Suppressor macrophage treated with lipopolysaccharide for 4 hours (primary cell): ENCODE measurements at regions not wholly inside any gene's neighbourhood (a gene's known extent, or its start where the extent isn't known, plus 50 kb on each side); places are given as distances from the start of the nearest gene placed in this dataset.

Experiments
- DNase-seq: peaks from one replicate; pipeline ENCODE4 v3.0.0-alpha.2; 2020

DNA sequence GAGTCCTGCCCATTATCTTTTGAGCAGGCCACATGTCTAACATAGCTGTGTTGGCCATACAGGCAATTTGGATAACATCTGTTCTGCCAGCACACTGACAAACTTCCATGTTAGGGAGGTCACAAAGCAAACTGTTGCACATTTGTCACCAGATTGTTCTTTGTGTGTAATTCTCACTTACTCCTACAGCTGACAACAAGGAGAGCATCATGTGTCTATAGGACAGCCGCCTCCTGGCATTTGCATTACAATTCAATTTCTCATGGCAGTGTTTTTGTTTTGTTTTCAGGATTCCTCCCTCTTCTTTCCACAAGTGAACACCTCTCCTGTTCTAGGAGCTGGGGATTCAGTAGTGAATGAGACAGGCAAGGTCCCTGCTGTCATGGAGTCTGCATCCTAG lies 94.3 kb upstream of the LEF1 start:
- DNase-seq = no peak

DNA sequence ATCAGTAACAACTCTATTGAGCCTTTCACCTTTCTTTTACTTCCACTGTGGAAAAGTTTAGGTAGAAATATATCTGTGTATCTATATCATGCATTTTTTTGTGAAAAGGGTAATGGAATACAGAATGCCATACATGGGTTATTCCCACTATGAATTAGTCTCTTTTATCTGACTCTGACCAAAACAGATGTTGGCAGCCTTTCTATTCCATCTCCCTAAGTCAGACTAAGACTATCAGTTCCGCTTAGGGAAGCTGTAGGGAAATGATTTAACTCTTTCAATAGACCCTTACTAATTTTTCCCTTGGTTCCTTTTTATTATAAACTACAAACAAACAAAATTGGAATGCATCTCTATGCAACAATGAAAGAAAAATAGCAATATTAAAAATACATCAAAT lies 92.3 kb upstream of the LEF1 start:
- DNase-seq = no peak

DNA sequence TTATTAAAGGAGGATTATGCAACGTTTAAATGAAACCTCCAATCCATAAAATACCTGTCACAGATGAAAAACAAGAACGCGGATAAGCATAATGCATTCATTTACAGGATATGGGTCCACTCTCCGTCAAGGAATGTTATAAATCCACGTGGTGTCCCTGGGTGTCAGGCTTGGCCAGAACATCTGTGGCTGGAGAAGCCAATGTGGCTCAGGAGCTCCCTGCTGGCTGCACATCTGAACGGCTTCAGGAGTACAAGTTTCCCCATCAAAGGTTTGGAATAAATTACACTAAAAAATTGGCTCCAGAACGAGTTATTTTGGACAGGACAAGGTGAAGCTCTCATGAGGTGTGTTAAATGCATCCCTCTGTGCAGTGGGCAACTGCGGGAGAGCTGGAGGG lies 87.8 kb upstream of the LEF1 start:
- no peak for DNase-seq

DNA sequence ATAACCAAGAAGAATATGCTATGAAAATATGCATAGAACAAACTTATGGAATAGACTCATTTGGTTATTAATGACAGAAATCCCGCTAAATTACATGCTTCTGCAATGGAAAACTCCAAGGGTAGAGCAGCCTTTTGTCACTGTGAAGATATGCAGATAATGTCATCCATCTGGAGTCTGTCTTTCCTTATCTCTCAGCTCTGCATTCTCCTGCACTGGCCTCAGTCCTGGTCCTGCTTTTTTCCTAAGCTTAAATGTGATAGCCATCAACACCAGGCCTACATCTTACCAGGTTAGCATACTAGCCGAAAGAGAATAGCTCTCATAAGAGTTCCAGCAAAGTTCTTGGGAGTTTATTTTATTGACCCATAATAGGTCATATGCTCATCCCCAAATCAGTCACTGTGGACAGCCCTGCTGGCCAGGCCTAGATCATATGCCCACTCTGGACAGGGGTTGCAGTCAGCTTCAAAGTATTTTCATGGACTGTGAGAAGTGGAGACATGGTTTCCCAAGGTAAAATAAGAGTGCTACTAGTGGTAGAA lies 86.5 kb upstream of the LEF1 start:
- no peak for DNase-seq

DNA sequence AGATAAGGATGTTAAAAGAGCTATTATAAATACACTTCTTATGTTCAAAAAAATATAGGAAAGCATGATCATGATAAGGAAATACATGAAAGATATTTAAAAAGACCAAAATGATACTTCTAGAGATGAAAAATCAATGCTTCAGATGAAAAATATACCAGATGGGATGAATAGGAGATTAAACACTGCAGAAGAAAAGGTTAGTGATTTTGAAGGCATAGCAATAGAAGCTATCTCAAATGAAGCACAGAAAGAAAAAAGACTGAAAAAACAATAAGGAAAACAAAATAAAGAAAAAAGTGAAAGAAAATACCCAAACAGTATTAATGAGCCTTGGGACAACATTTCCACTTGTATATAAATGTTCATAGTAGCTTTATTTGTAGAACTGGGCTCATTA lies 80.7 kb upstream of the LEF1 start:
- no peak for DNase-seq

DNA sequence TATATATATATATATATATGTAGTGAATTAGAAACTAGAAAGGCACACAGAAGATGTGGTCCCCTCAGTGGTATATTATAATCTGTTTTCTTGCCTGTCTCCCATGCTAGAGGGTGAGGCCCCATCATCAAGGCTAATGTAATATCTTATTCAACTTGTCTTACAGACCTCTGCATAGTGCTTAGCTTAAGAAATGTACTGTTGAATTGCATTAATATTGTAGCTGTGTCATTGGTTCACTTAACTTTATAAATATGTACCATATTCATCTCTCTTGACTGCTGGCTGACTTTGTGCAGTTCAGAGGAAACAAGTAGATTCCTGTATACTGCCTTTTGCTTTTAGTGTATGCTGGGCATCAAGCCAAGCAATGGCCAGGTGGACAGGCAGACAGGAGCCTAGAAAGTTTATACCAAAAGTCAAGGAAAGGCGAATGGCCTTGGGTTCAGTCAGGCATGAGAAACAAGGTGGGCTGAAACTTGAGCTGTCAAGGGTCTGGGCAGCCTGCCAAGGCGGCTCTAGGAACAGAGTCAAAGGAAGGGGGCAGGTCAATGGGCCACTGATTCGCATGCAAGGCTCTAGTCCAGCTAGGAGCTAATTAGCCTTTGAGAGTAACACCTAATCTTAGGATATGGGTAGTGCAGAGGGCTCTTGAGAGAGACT lies 78.8 kb upstream of the LEF1 start:
- DNase-seq = no peak

DNA sequence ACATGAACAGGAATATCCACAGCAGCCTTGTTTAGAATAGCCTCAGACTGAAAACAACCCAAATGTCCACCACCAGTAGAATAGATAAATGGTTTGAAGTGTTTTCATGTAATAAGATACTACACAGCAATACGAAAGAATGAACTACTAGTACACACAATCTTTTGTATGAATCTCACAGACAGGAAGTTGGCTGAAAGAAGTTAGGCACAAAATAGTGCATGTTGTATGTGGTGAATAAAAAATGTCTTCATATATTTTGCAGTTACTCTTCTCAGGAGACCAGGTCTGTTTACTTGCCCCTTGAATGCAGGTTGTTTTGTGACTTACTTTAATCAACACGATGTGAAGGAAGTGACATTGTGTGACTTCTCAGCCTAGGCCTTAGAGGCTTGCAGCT lies 75.9 kb upstream of the LEF1 start:
- DNase-seq = no peak

DNA sequence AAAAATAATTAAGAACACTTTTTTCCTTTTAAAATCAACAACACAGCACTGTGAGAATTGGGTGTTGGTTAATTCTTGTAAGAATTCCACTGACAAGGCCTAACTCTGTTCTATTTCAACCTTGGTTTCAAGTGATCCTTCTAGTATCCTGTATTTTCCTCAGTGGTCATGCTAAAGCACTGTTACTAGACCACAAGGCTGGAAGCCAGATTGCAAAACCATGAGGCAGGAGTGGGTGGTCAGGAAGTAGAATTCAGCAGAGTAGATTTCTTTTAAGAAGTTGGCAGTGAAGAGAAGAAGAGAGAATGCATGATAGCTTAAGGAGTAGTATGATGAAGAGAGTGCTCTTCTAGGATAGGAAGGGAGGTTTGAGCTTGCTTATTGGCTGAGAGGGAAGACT lies 71.6 kb upstream of the LEF1 start:
- DNase-seq = peak; percentile 3

DNA sequence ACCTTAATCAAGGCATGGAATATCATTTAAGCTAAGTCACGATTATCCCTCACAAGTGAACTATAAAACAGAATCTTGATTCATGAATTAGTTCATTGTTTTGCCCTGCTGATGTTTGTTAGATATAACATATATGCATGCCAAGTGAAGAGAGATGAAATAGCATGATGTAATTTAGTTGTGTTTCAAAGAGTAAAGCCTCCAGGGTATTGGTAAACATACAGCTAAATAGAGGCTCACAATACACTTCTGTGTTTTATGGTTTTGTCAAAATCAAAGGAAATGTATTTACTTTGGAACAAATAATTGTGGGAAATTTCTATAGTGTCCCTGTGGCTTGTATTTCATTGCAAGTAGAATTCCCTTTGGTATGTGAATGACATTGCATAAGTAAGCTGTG lies 69.0 kb upstream of the LEF1 start:
- DNase-seq = no peak

DNA sequence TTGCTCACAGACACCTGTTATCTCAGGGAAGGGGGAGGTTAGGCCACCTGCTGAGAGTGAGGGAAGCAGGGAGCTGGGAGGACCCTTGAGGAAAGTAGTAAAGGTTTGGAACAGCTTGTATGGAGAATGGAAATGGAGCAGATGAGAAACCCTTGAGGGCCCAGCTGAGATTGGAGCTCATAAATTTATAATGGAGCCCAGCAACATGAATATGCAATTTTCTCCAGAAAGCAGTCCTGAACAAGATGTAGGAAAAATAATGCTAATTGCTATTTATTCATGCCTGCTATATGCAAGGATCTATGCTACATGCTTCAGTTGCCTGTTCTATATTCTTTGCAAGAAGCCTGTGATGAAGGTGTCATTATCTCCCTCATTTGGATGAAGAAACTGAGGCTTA lies 67.5 kb upstream of the LEF1 start:
- DNase-seq = no peak

DNA sequence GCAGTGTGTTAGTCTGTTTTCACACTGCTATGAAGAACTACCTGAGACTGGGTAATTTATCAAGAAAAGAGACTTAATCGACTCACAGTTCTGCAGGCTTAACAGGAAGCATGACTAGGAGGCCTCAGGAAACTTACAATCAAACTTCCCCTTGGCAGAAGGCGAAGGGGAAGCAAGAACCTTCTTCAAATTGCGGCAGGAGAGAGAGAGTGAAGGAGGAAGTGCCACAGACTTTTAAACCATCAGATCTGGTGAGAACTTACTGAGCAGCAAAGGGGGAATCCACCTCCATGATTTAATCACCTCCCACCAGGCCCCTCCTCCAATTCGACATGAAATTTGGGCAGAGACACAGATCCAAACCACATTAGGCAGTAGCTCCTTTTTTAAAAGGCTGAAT lies 59.2 kb upstream of the LEF1 start:
- DNase-seq = peak; percentile 1

DNA sequence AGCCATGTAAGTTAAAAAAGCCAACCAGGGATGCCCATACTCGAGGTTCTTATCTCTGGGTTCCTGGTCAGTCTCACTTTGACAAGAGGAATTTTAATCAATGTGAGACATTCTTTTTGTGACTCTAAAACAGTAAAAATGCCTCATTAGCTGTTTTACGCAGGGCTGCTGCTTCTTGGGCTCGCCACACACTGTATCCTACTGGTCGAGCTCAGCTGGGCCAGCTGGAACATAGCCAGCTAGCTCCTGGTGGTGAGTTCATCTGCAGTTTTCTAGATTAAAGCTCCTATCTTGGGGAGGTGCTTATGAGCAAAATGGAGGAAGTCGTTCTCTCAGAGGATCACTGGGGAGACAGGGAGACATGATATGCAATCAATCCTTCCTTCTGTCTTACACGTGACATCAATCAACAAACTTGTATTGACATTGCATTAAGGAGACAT lies 55.9 kb upstream of the LEF1 start:
- DNase-seq = no peak

DNA sequence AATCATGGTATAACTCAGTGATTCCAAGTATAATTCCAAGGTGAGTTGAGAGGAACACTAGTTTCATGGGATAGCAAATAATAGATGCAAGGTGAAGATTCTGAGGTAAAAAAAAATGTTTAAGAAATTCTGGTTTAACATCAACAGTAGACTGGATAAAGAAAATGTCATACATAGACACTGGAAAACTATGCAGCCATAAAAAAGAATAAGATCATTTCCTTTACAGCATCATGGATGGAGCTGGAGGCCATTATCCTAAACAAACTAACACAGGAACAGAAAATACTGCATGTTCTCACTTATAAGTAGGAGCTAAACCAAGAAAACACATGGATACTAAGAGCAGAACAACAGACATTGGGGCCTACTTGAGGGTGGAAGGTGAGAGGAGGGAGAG lies 54.6 kb upstream of the LEF1 start:
- no peak for DNase-seq

DNA sequence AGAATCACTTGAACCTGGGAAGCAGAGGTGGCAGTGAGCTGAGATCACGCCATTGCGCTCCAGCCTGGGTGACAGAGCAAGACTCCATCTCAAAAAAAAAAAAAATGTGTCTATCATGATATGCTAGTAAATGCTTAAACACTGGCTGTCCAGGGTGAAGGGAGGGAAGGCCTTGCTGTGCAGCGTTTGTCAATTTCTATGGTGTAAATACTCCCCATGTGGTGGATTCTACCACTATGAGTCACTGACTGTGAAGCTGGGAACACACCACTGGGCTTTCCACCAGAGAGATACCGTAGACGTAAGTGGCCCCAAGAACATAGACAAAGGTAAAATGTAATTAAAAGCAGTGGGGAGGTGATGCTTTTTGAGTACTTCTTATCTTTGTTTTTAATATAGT lies 51.3 kb upstream of the LEF1 start:
- no peak for DNase-seq
